H54 (cell line): ENCODE measurements at regions not wholly inside any gene's neighbourhood (a gene's known extent, or its start where the extent isn't known, plus 50 kb on each side); places are given as distances from the start of the nearest gene placed in this dataset.

Source experiments
- DNase-seq: peaks from one replicate; pipeline ENCODE4 v3.0.0; 2011; ENCODE audit warnings: low spot score, mixed read lengths; ENCODE audit not compliant: insufficient read length
- FAIRE-seq: peaks from 3 replicates; lab custom pipeline; 2011; peaks lifted over from hg19 to GRCh38; lab: Jason Lieb, UNC
- POLR2A ChIP-seq: IDR thresholded peaks from 2 replicates; pipeline ENCODE4 v1.6.1; 2011; ENCODE audit warnings: low read depth, mild to moderate bottlenecking, low read length

- FAIRE-seq (no peak), DNase-seq (no peak)
- no peak for TF ChIP-seq POLR2A
Measured at GRCh38 chr5:61626639-61627282, 294.7 kb downstream of the ZSWIM6 start.

- FAIRE-seq (no peak), DNase-seq (no peak)
- TF ChIP-seq POLR2A, result no peak
Measured at GRCh38 chr5:61627531-61627930, 295.5 kb downstream of the ZSWIM6 start.

- no peak for FAIRE-seq
- DNase-seq, result no peak
- no peak for TF ChIP-seq POLR2A
Measured at GRCh38 chr5:61630908-61631307, 298.9 kb downstream of the ZSWIM6 start.

- FAIRE-seq (no peak), DNase-seq (no peak)
- TF ChIP-seq POLR2A, result no peak
Measured at GRCh38 chr5:61631438-61631941, 299.4 kb downstream of the ZSWIM6 start.

- no peak for FAIRE-seq
- TF ChIP-seq POLR2A, result no peak
- DNase-seq, result no peak
Measured at GRCh38 chr5:61632064-61632463, 300.0 kb downstream of the ZSWIM6 start.

GRCh38 chr5:61635271-61635670 is 303.2 kb downstream of the ZSWIM6 start:
- no peak for TF ChIP-seq POLR2A
- FAIRE-seq, result no peak
- DNase-seq, result no peak

GRCh38 chr5:61637566-61637965 is 305.5 kb downstream of the ZSWIM6 start:
- FAIRE-seq, result no peak
- TF ChIP-seq POLR2A, result no peak
- no peak for DNase-seq

- DNase-seq (no peak), FAIRE-seq (no peak)
- no peak for TF ChIP-seq POLR2A
Measured at GRCh38 chr5:61638476-61638875, 306.4 kb downstream of the ZSWIM6 start.

GRCh38 chr5:61640179-61641021 is 308.3 kb downstream of the ZSWIM6 start:
- no peak for FAIRE-seq
- DNase-seq, result no peak
- TF ChIP-seq POLR2A, result no peak

- FAIRE-seq (no peak), DNase-seq (no peak)
- TF ChIP-seq POLR2A, result no peak
Measured at GRCh38 chr5:61641748-61642565, 309.9 kb downstream of the ZSWIM6 start.

- DNase-seq, result no peak
- TF ChIP-seq POLR2A, result no peak
- FAIRE-seq, result no peak
Measured at GRCh38 chr5:61647672-61648071, 315.6 kb downstream of the ZSWIM6 start.

GRCh38 chr5:61649231-61649630 is 317.2 kb downstream of the ZSWIM6 start:
- FAIRE-seq (no peak), DNase-seq (no peak)
- no peak for TF ChIP-seq POLR2A

GRCh38 chr5:61649971-61650370 is 317.9 kb downstream of the ZSWIM6 start:
- FAIRE-seq (no peak), DNase-seq (no peak)
- TF ChIP-seq POLR2A, result no peak

- no peak for TF ChIP-seq POLR2A
- FAIRE-seq (no peak), DNase-seq (no peak)
Measured at GRCh38 chr5:61650661-61651060, 318.6 kb downstream of the ZSWIM6 start.

GRCh38 chr5:61651195-61651594 is 319.1 kb downstream of the ZSWIM6 start:
- TF ChIP-seq POLR2A, result no peak
- DNase-seq, result no peak
- FAIRE-seq, result no peak
